ENCODE measurements at regions not wholly inside any gene's neighbourhood (a gene's known extent, or its start where the extent isn't known, plus 50 kb on each side); places are given as distances from the start of the nearest gene placed in this dataset.

GRCh38 chr2:126797622-126798275 is 100.9 kb upstream of the TEX51 start:
- Histone ChIP-seq H3K4me1 (ENCODE audit: control insufficient read depth in 1 of 2, insufficient read depth in 2 of 2, low read length in 2 of 2) (peaks cover 40 to 50% of the 10 kb centered on the region in 2 donors), H2AFZ (ENCODE audit: insufficient read depth, low read depth, low read length, poor library complexity, severe bottlenecking) (peak overlapping the region; percentile 46), H3K27me3 (ENCODE audit: control insufficient read depth in 2 of 2, insufficient read depth in 2 of 2, low read length in 2 of 2) (no peaks in the 10 kb centered on the region), H3K27ac (ENCODE audit: low read depth in 1 of 2, low read length in 2 of 2) (peak overlapping the region; percentile 64 to 78), H3K36me3 (replicated peaks in 1 of 2; ENCODE audit: control insufficient read depth in 1 of 2, insufficient read depth in 2 of 2, low read length in 2 of 2) (no peaks in the 10 kb centered on the region), H3K79me2 (ENCODE audit: insufficient read depth, low read length) (peaks cover 38% of the 10 kb centered on the region), H3K9ac (ENCODE audit: insufficient read depth, low read length, poor library complexity, severe bottlenecking) (peak overlapping the region; percentile 35), H3K9me3 (replicated peaks in 1 of 2; ENCODE audit: control insufficient read depth in 1 of 2, insufficient read depth in 1 of 2, low read length in 2 of 2) (no peaks in the 10 kb centered on the region), H4K20me1 (ENCODE audit: insufficient read depth, low read length) (no peaks in the 10 kb centered on the region), H3K4me3 (replicated peaks in 1 of 3; ENCODE audit: low read depth in 2 of 3, low read length in 3 of 3) (peak overlapping the region in 1 of 3 experiments; percentile 19), H3K4me2 (replicated peaks; ENCODE audit: extremely low read depth, low read length, poor library complexity, severe bottlenecking) (peak overlapping the region; percentile 29)
- peaks cover 0 to 5% (median 2%) of the 10 kb centered on the region in 7 donors for H3K9me3 Mint-ChIP-seq
- H3K4me3 Mint-ChIP-seq: no peak overlapping the region
- H3K36me3 Mint-ChIP-seq: no peaks in the 10 kb centered on the region
- DNase-seq: peak in 1 of 3 donors; percentile 40
- intact Hi-C loops (cut with micrococcal nuclease): no loop called here
- peaks cover 65% of the 10 kb centered on the region for H3K4me1 Mint-ChIP-seq
- peaks cover 0 to 7% (median 4%) of the 10 kb centered on the region in 3 donors for H3K27me3 Mint-ChIP-seq (ENCODE audit: low read depth in 3 of 3)
- H3K27ac Mint-ChIP-seq: peak overlapping the region in 4 of 7 donors; percentile 50 to 85 (median 73)
- 92% methylated on average over 11 of the region's 13 CpGs for WGBS (ENCODE audit: insufficient coverage)
- no peak for TF ChIP-seq CTCF (IDR thresholded peaks at IDR 0.05)

GRCh38 chr2:126798276-126799140 is 100.2 kb upstream of the TEX51 start:
- H3K9me3 Mint-ChIP-seq: peaks cover 0 to 5% (median 2%) of the 10 kb centered on the region in 7 donors
- Histone ChIP-seq H3K4me3 (replicated peaks in 1 of 3; ENCODE audit: low read depth in 2 of 3, low read length in 3 of 3) (peak overlapping the region in 1 of 3 experiments; percentile 51), H3K9ac (ENCODE audit: insufficient read depth, low read length, poor library complexity, severe bottlenecking) (peak overlapping the region; percentile 2), H3K27ac (ENCODE audit: low read depth in 1 of 2, low read length in 2 of 2) (peak overlapping the region; percentile 64 to 78), H3K4me1 (ENCODE audit: control insufficient read depth in 1 of 2, insufficient read depth in 2 of 2, low read length in 2 of 2) (peaks cover 40 to 50% of the 10 kb centered on the region in 2 donors), H3K9me3 (replicated peaks in 1 of 2; ENCODE audit: control insufficient read depth in 1 of 2, insufficient read depth in 1 of 2, low read length in 2 of 2) (no peaks in the 10 kb centered on the region), H3K4me2 (replicated peaks; ENCODE audit: extremely low read depth, low read length, poor library complexity, severe bottlenecking) (peak overlapping the region; percentile 61), H4K20me1 (ENCODE audit: insufficient read depth, low read length) (no peaks in the 10 kb centered on the region), H3K36me3 (replicated peaks in 1 of 2; ENCODE audit: control insufficient read depth in 1 of 2, insufficient read depth in 2 of 2, low read length in 2 of 2) (no peaks in the 10 kb centered on the region), H3K79me2 (ENCODE audit: insufficient read depth, low read length) (peaks cover 38% of the 10 kb centered on the region), H3K27me3 (ENCODE audit: control insufficient read depth in 2 of 2, insufficient read depth in 2 of 2, low read length in 2 of 2) (no peaks in the 10 kb centered on the region), H2AFZ (ENCODE audit: insufficient read depth, low read depth, low read length, poor library complexity, severe bottlenecking) (peak overlapping the region; percentile 46)
- H3K27me3 Mint-ChIP-seq (ENCODE audit: low read depth in 3 of 3): peaks cover 0 to 4% (median 4%) of the 10 kb centered on the region in 3 donors
- H3K4me3 Mint-ChIP-seq: peak overlapping the region in 1 of 2 donors; percentile 9
- intact Hi-C loops (cut with micrococcal nuclease): no loop called here
- TF ChIP-seq CTCF (IDR thresholded peaks at IDR 0.05): no peak
- H3K36me3 Mint-ChIP-seq: no peaks in the 10 kb centered on the region
- peak overlapping the region in 6 of 7 donors; percentile 24 to 86 (median 80) for H3K27ac Mint-ChIP-seq
- WGBS (ENCODE audit: insufficient coverage): 66% methylated on average over 6 of the region's 9 CpGs
- no peak for DNase-seq
- H3K4me1 Mint-ChIP-seq: peaks cover 67% of the 10 kb centered on the region
